Thyroid gland (tissue), 4 donors: ENCODE measurements at regions not wholly inside any gene's neighbourhood (a gene's known extent, or its start where the extent isn't known, plus 50 kb on each side); places are given as distances from the start of the nearest gene placed in this dataset.

ENCODE experiments used
- CTCF ChIP-seq, 6 experiments: fragments of 200-600 bp in 3 of 6; fragments of 450-650 bp in 3 of 6; sonication (generic) in 3 of 6; IDR thresholded peaks; one replicate each; pipeline ENCODE4 v1.5.1; 2016 to 2019; ENCODE audit warnings: antibody characterized with exemption in 6 of 6, mild to moderate bottlenecking in 2 of 6, inconsistent platforms in 1 of 6, moderate library complexity in 1 of 6
- POLR2A ChIP-seq, 2 donors: fragments of 450-650 bp; IDR thresholded peaks; one replicate each; pipeline ENCODE4 v1.6.1; 2017; ENCODE audit warnings: antibody characterized with exemption in 2 of 2, mild to moderate bottlenecking in 2 of 2, moderate library complexity in 1 of 2

GRCh38 chr18:27583466-27583865, 398.4 kb upstream of the CHST9 start:
- no peak for TF ChIP-seq CTCF (IDR thresholded peaks at IDR 0.05)
- no peak for TF ChIP-seq POLR2A (IDR thresholded peaks at IDR 0.05)
